ENCODE measurements at regions not wholly inside any gene's neighbourhood (a gene's known extent, or its start where the extent isn't known, plus 50 kb on each side); places are given as distances from the start of the nearest gene placed in this dataset.

DNA sequence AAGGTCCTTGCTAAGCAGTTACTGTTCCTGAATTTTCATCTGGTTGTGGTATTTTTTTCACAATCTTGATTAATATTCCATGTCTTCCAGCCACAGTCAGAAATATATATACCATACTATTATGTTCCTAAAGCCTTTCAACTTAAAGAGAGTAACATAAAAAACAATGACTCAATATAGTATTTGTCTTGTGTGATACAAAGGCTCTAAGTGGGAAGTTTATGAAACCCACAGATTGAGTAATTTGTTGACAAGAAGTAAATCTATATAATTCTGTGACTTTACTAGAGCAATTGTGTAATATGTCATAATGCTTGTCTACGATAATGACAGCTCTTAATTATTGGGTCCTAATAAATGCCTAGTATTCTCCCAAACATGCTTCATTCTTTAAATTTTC is 509.4 kb downstream of the ISL1 start:
- no peak overlapping the region for H3K27ac ChIP-seq (ENCODE audit: low read depth, low read length)
- H3K79me2 ChIP-seq (ENCODE audit: control insufficient read depth in 1 of 2, insufficient read depth in 2 of 2, low read length in 2 of 2): no peaks in the 10 kb centered on the region
- no peaks in the 10 kb centered on the region for H3K36me3 ChIP-seq (ENCODE audit: control insufficient read depth in 2 of 4, insufficient read depth in 4 of 4, low read length in 3 of 4)
- no peak overlapping the region for H2AFZ ChIP-seq (ENCODE audit: low read length)
- no peak overlapping the region for H2BK5ac ChIP-seq (ENCODE audit: low read depth, low read length)
- H3K14ac ChIP-seq (ENCODE audit: insufficient read length): no peak overlapping the region
- H3K79me1 ChIP-seq (ENCODE audit: low read depth, low read length): no peaks in the 10 kb centered on the region
- H3K18ac ChIP-seq (ENCODE audit: extremely low read depth, low read length): no peak overlapping the region
- H3K9ac ChIP-seq (replicated peaks in 1 of 4; ENCODE audit: extremely low read depth in 1 of 4, low read depth in 3 of 4, low read length in 3 of 4): no peak overlapping the region
- no peak overlapping the region for H2BK120ac ChIP-seq (replicated peaks; ENCODE audit: low read depth, low read length)
- H3K4me1 ChIP-seq (replicated peaks in 1 of 4; ENCODE audit: control insufficient read depth in 3 of 4, insufficient read depth in 4 of 4, low read length in 3 of 4): no peaks in the 10 kb centered on the region
- H3K56ac ChIP-seq (replicated peaks; ENCODE audit: insufficient read length, low read depth, low read length): no peak overlapping the region
- no peak overlapping the region for H4K8ac ChIP-seq (ENCODE audit: extremely low read depth, insufficient read depth, low read length)
- no peak overlapping the region for H3K4me3 ChIP-seq (ENCODE audit: extremely low read depth in 1 of 4, insufficient read depth in 2 of 4, low read depth in 3 of 4, low read length in 4 of 4)
- no peak for FAIRE-seq
- TF ChIP-seq CHD2 (IDR thresholded peaks at IDR 0.05; ENCODE audit: low read length) (no peak), CBX5 (IDR thresholded peaks at IDR 0.05; ENCODE audit: low read depth, low read length) (no peak), E2F6 (IDR thresholded peaks at IDR 0.05) (no peak), PHF8 (conservative IDR thresholded peaks at IDR 0.05; ENCODE audit: low read depth, low read length) (no peak), CEBPB (IDR thresholded peaks at IDR 0.05; ENCODE audit: low read depth, low read length) (no peak), BCL11A (IDR thresholded peaks at IDR 0.05; ENCODE audit: low read depth in 2 of 2, low read length in 2 of 2) (no peak), HDAC6 (IDR thresholded peaks at IDR 0.05; ENCODE audit: low read depth, low read length) (no peak), FOSL1 (IDR thresholded peaks at IDR 0.05; ENCODE audit: insufficient read depth, low read depth, low read length) (no peak), EZH2 (IDR thresholded peaks at IDR 0.05; ENCODE audit: low read depth, low read length, severe bottlenecking) (no peak), GTF2F1 (IDR thresholded peaks at IDR 0.05; ENCODE audit: borderline replicate concordance, low read depth, low read length) (no peak), CBX8 (IDR thresholded peaks at IDR 0.05; ENCODE audit: borderline replicate concordance, low read depth, low read length) (no peak), MAX (IDR thresholded peaks at IDR 0.05) (no peak), SAP30 (IDR thresholded peaks at IDR 0.05; ENCODE audit: insufficient read depth, insufficient replicate concordance, low read length) (no peak), SP2 (IDR thresholded peaks at IDR 0.05; ENCODE audit: low read length) (no peak), KDM1A (IDR thresholded peaks at IDR 0.05; ENCODE audit: borderline replicate concordance, low read length) (no peak)
- ChIA-PET POLR2A (ENCODE audit: partially characterized antibody) (no interaction called here), CTCF (ENCODE audit: partially characterized antibody) (no interaction called here)
- no peaks in the 10 kb centered on the region for H3K9me3 ChIP-seq (ENCODE audit: insufficient read depth in 2 of 2, low read depth in 1 of 2, low read length in 1 of 2)
- H4K91ac ChIP-seq (replicated peaks; ENCODE audit: insufficient read length, low read length): no peak overlapping the region
- H4K20me1 ChIP-seq (replicated peaks in 1 of 2; ENCODE audit: control insufficient read depth in 1 of 2, insufficient read depth in 2 of 2, low read length in 2 of 2): no peaks in the 10 kb centered on the region
- H3K23me2 ChIP-seq (ENCODE audit: low read depth, low read length): no peaks in the 10 kb centered on the region
- no peak overlapping the region for H2AK5ac ChIP-seq (ENCODE audit: low read depth, low read length)
- no peak overlapping the region for H3K4ac ChIP-seq (replicated peaks; ENCODE audit: insufficient read length, low read depth, low read length)
- H4K5ac ChIP-seq (ENCODE audit: insufficient read length, low read depth, low read length): no peak overlapping the region
- H3K23ac ChIP-seq (ENCODE audit: insufficient read length): no peak overlapping the region
- no peak overlapping the region for H2BK12ac ChIP-seq (ENCODE audit: low read depth, low read length)
- no peak overlapping the region for H3K4me2 ChIP-seq (ENCODE audit: insufficient read depth in 1 of 2, low read depth in 2 of 2, low read length in 2 of 2)
- DNase-seq (ENCODE audit: low read depth in 1 of 2, low spot score in 2 of 2): no peak
- no peaks in the 10 kb centered on the region for H3K27me3 ChIP-seq (replicated peaks in 1 of 4; ENCODE audit: control insufficient read depth in 3 of 4, extremely low read depth in 1 of 4, insufficient read depth in 3 of 4, low read length in 3 of 4)
- WGBS, 2 experiments (ENCODE audit: extremely low coverage in 1 of 2, insufficient coverage in 1 of 2, insufficient read length in 1 of 2, insufficient replicate concordance in 2 of 2, low coverage in 1 of 2, low lambda C conversion rate in 2 of 2, missing lambda C conversion rate in 1 of 2): 100% methylated on average over 1 of the region's 1 CpG; no CpG with 5 or more reads in 1 of the 2 experiments
- no peak overlapping the region for H2BK15ac ChIP-seq (ENCODE audit: low read length)
- H2BK20ac ChIP-seq (ENCODE audit: low read length): no peak overlapping the region
